Esophagus squamous epithelium (tissue), 4 donors: ENCODE measurements at regions not wholly inside any gene's neighbourhood (a gene's known extent, or its start where the extent isn't known, plus 50 kb on each side); places are given as distances from the start of the nearest gene placed in this dataset.

ENCODE experiments used
- CTCF ChIP-seq, 6 experiments: fragments of 450-650 bp in 4 of 6; fragments of 200-600 bp in 2 of 6; sonication (generic) in 2 of 6; IDR thresholded peaks; one replicate each; pipeline ENCODE4 v1.5.1; 2016 to 2019; ENCODE audit warnings: antibody characterized with exemption in 6 of 6, mild to moderate bottlenecking in 4 of 6, moderate library complexity in 4 of 6
- POLR2A ChIP-seq, 4 donors: fragments of 450-650 bp; IDR thresholded peaks; one replicate each; pipeline ENCODE4 v1.6.1; 2017; ENCODE audit warnings: antibody characterized with exemption in 4 of 4, mild to moderate bottlenecking in 4 of 4, moderate library complexity in 3 of 4

- no peak for TF ChIP-seq POLR2A (IDR thresholded peaks at IDR 0.05)
- TF ChIP-seq CTCF (IDR thresholded peaks at IDR 0.05) = no peak
Observed at GRCh38 chr17:71004413-71004812, 835.1 kb downstream of the KCNJ2 start.
